GM23248 (cell line): ENCODE measurements at regions not wholly inside any gene's neighbourhood (a gene's known extent, or its start where the extent isn't known, plus 50 kb on each side); places are given as distances from the start of the nearest gene placed in this dataset.

Source experiments
- DNase-seq: peaks from one replicate; pipeline ENCODE4 v3.0.0-alpha.2; 2015
- H2AFZ ChIP-seq: fragments of 200-600 bp; sonication (generic); 2 replicates; pipeline ENCODE4 v1.6.1; 2016; ENCODE audit warnings: antibody characterized with exemption
- H3F3A ChIP-seq: fragments of 200-600 bp; sonication (generic); 2 replicates; pipeline ENCODE4 v1.6.1; 2016; ENCODE audit warnings: mild to moderate bottlenecking, antibody characterized with exemption, mixed run types; ENCODE audit not compliant: insufficient read depth
- H3K27ac ChIP-seq: fragments of 200-600 bp; sonication (generic); 2 replicates; pipeline ENCODE4 v1.5.1; 2016; ENCODE audit warnings: mild to moderate bottlenecking
- H3K27me3 ChIP-seq: fragments of 200-600 bp; sonication (generic); replicated peaks from 2 replicates; pipeline ENCODE4 v1.6.1; 2016; ENCODE audit warnings: mild to moderate bottlenecking; ENCODE audit not compliant: insufficient read depth
- H3K36me3 ChIP-seq: fragments of 200-600 bp; sonication (generic); 2 replicates; pipeline ENCODE4 v1.6.1; 2016; ENCODE audit warnings: low read depth, mild to moderate bottlenecking
- H3K4me1 ChIP-seq: fragments of 200-600 bp; sonication (generic); 2 replicates; pipeline ENCODE4 v1.6.1; 2016; ENCODE audit warnings: mild to moderate bottlenecking; ENCODE audit not compliant: insufficient read depth
- H3K4me2 ChIP-seq: fragments of 200-600 bp; sonication (generic); one replicate; pipeline ENCODE4 v1.6.1; 2016; ENCODE audit warnings: mild to moderate bottlenecking; ENCODE audit not compliant: unreplicated experiment
- H3K4me3 ChIP-seq: fragments of 200-600 bp; sonication (generic); 2 replicates; pipeline ENCODE4 v1.5.1; 2016; ENCODE audit warnings: mild to moderate bottlenecking
- H3K79me2 ChIP-seq: fragments of 200-600 bp; sonication (generic); 2 replicates; pipeline ENCODE4 v1.6.1; 2016; ENCODE audit warnings: mild to moderate bottlenecking; ENCODE audit not compliant: insufficient read depth
- H3K9ac ChIP-seq: fragments of 200-600 bp; sonication (generic); 2 replicates; pipeline ENCODE4 v1.6.1; 2016; ENCODE audit warnings: mild to moderate bottlenecking
- H3K9me2 ChIP-seq: fragments of 200-600 bp; sonication (generic); 2 replicates; pipeline ENCODE4 v1.6.1; 2016; ENCODE audit warnings: mixed run types, mild to moderate bottlenecking, moderate library complexity; ENCODE audit not compliant: insufficient read depth
- H3K9me3 ChIP-seq: fragments of 200-600 bp; sonication (generic); one replicate; pipeline ENCODE4 v1.6.1; 2017; ENCODE audit warnings: low read depth
- H4K20me1 ChIP-seq: fragments of 200-600 bp; sonication (generic); 2 replicates; pipeline ENCODE4 v1.6.0; 2016; ENCODE audit not compliant: insufficient read depth
- EZH2 ChIP-seq: fragments of 200-600 bp; sonication (generic); IDR thresholded peaks from 2 replicates; pipeline ENCODE4 v1.6.1; 2018; ENCODE audit warnings: antibody characterized with exemption, mild to moderate bottlenecking; ENCODE audit not compliant: insufficient read depth, poor library complexity, severe bottlenecking
- EZH2phosphoT487 ChIP-seq: fragments of 200-600 bp; sonication (generic); IDR thresholded peaks from 2 replicates; pipeline ENCODE4 v1.6.1; 2018; ENCODE audit warnings: antibody characterized with exemption, moderate library complexity, mild to moderate bottlenecking, low read depth; ENCODE audit not compliant: insufficient read depth
- WGBS, 2 experiments: methylation state at CpG; one replicate each; pipeline ENCODE4 v1.1.6; 2015 to 2017; ENCODE audit warnings: low lambda C conversion rate in 2 of 2, low coverage in 1 of 2; ENCODE audit errors: missing lambda C conversion rate in 2 of 2; 5-methylcytosine and 5-hydroxymethylcytosine counted together
- in situ Hi-C: fragments of 300-500 bp; cut with MboI; formaldehyde crosslinking; loops from 2 replicates; pipeline ENCODE4 v1.15.0; 2020

DNA sequence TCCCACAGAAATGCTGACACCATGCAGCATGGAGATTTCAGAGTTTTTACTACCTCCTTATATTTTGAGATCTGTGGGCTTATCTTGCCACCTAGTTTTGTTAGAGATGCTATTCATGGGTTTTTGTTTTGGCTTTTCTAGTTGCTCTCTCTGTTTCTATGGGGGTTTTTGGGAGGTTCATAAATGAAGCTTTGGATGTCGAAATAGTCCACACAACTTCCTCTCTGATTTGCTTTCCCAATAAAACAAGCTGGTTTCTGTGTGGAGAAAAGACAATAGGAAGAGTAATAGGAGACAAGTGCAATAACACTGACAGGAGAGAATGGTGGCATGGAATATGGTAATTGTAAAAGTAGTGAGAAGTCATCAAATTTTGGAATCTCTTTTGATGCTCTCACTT lies 106.8 kb upstream of the GPR149 start:
- WGBS, 2 experiments: 70 to 83% methylated on average over 1 of the region's 1 CpG
- H3K27me3 ChIP-seq: no peaks in the 10 kb centered on the region
- no peaks in the 10 kb centered on the region for H3K9me2 ChIP-seq
- no peaks in the 10 kb centered on the region for H3K36me3 ChIP-seq
- TF ChIP-seq EZH2phosphoT487: no peak
- no peak for TF ChIP-seq EZH2
- H3K79me2 ChIP-seq: no peaks in the 10 kb centered on the region
- H3K27ac ChIP-seq: no peak overlapping the region
- DNase-seq: no peak
- H2AFZ ChIP-seq: no peak overlapping the region
- no peaks in the 10 kb centered on the region for H3F3A ChIP-seq
- no peak overlapping the region for H3K9ac ChIP-seq
- no peaks in the 10 kb centered on the region for H3K4me1 ChIP-seq
- in situ Hi-C loops: no loop called here
- no peak overlapping the region for H3K4me2 ChIP-seq
- no peaks in the 10 kb centered on the region for H4K20me1 ChIP-seq
- no peaks in the 10 kb centered on the region for H3K9me3 ChIP-seq
- H3K4me3 ChIP-seq: no peak overlapping the region

GRCh38 chr3:154522036-154522602 lies 92.1 kb upstream of the GPR149 start:
- H3K9me2 ChIP-seq: no peaks in the 10 kb centered on the region
- no peak overlapping the region for H2AFZ ChIP-seq
- no peak overlapping the region for H3K4me3 ChIP-seq
- H3K4me1 ChIP-seq: no peaks in the 10 kb centered on the region
- TF ChIP-seq EZH2phosphoT487: no peak
- no peaks in the 10 kb centered on the region for H4K20me1 ChIP-seq
- H3K9ac ChIP-seq: no peak overlapping the region
- no peak overlapping the region for H3K27ac ChIP-seq
- no peaks in the 10 kb centered on the region for H3K27me3 ChIP-seq
- no peaks in the 10 kb centered on the region for H3F3A ChIP-seq
- H3K79me2 ChIP-seq: no peaks in the 10 kb centered on the region
- DNase-seq: no peak
- H3K36me3 ChIP-seq: no peaks in the 10 kb centered on the region
- in situ Hi-C loops: no loop called here
- no peaks in the 10 kb centered on the region for H3K9me3 ChIP-seq
- H3K4me2 ChIP-seq: no peak overlapping the region

DNA sequence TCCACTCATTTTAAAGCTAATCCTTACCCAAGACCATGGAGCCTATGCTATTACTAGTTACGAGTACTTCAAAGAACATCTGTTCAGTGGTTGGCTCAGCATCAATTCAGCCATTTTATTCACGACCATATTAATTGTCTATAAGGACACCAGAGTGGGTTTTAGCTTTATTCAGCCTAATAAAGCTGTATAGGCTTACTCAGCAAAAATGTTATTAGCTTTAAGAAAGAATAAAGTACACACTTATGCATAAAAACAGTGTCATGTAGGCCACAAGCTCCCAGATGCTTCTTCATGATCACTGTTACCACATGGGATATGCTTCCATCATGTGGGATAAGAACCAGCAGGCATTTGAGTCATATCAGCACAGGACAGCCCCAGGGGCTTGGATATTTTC lies 87.4 kb upstream of the GPR149 start:
- DNase-seq: no peak
- Histone ChIP-seq H3K4me3 (no peak overlapping the region), H3K27ac (no peak overlapping the region), H3K9me3 (no peaks in the 10 kb centered on the region), H4K20me1 (no peaks in the 10 kb centered on the region), H3K4me1 (no peaks in the 10 kb centered on the region), H3K36me3 (no peaks in the 10 kb centered on the region), H2AFZ (no peak overlapping the region), H3K27me3 (no peaks in the 10 kb centered on the region), H3F3A (no peaks in the 10 kb centered on the region), H3K9me2 (no peaks in the 10 kb centered on the region), H3K4me2 (no peak overlapping the region), H3K9ac (no peak overlapping the region), H3K79me2 (no peaks in the 10 kb centered on the region)
- TF ChIP-seq EZH2 (no peak), EZH2phosphoT487 (no peak)
- in situ Hi-C loops: no loop called here
- WGBS, 2 experiments: 19 to 33% methylated on average over 2 of the region's 2 CpGs

GRCh38 chr3:154515921-154516320 lies 85.9 kb upstream of the GPR149 start:
- Histone ChIP-seq H3K9me2 (no peaks in the 10 kb centered on the region), H3K9me3 (no peaks in the 10 kb centered on the region), H3K4me1 (no peaks in the 10 kb centered on the region), H4K20me1 (no peaks in the 10 kb centered on the region), H3K27ac (no peak overlapping the region), H3K4me2 (no peak overlapping the region), H3K9ac (no peak overlapping the region), H3K36me3 (no peaks in the 10 kb centered on the region), H3K79me2 (no peaks in the 10 kb centered on the region), H3F3A (no peaks in the 10 kb centered on the region), H3K27me3 (no peaks in the 10 kb centered on the region), H2AFZ (no peak overlapping the region), H3K4me3 (no peak overlapping the region)
- 51 to 60% methylated on average over 1 of the region's 1 CpG for WGBS, 2 experiments
- DNase-seq: no peak
- TF ChIP-seq EZH2phosphoT487: no peak
- no peak for TF ChIP-seq EZH2
- in situ Hi-C loops: no loop called here

GRCh38 chr3:154510780-154511179 lies 80.8 kb upstream of the GPR149 start:
- Histone ChIP-seq H4K20me1 (no peaks in the 10 kb centered on the region), H3K36me3 (no peaks in the 10 kb centered on the region), H3K4me3 (no peak overlapping the region), H3K4me2 (no peak overlapping the region), H3K27ac (no peak overlapping the region), H3K9me2 (no peaks in the 10 kb centered on the region), H3F3A (no peaks in the 10 kb centered on the region), H3K4me1 (no peaks in the 10 kb centered on the region), H3K9ac (no peak overlapping the region), H3K9me3 (no peaks in the 10 kb centered on the region), H3K27me3 (no peaks in the 10 kb centered on the region), H3K79me2 (no peaks in the 10 kb centered on the region), H2AFZ (no peak overlapping the region)
- WGBS, 2 experiments: 31 to 48% methylated on average over 2 of the region's 2 CpGs
- no peak for DNase-seq
- in situ Hi-C loops: no loop called here
- no peak for TF ChIP-seq EZH2phosphoT487
